NCI-H460 (cell line): ENCODE measurements at regions not wholly inside any gene's neighbourhood (a gene's known extent, or its start where the extent isn't known, plus 50 kb on each side); places are given as distances from the start of the nearest gene placed in this dataset.
"Not testable (repeated sequence)": the region's sequence is repeated elsewhere in the genome, so short reads cannot be mapped to it uniquely, and the experiment has no call there.

ENCODE experiments used
- DNase-seq: peaks from one replicate; pipeline ENCODE4 v3.0.0-alpha.2; 2016; ENCODE audit warnings: low read depth; ENCODE audit errors: extremely low read depth

- peak; percentile 79 for DNase-seq
These were observed 263.6 kb downstream of the DUSP10 start for GRCh38 chr1:221478050-221478949.

- DNase-seq = peak; percentile 74
These were observed 253.9 kb downstream of the DUSP10 start for GRCh38 chr1:221487781-221488524.

- DNase-seq = no peak
These were observed 253.3 kb downstream of the DUSP10 start for GRCh38 chr1:221488550-221488949.

- no peak for DNase-seq
These were observed 247.2 kb downstream of the DUSP10 start for GRCh38 chr1:221494670-221495069.

GRCh38 chr1:221497046-221497445, 244.8 kb downstream of the DUSP10 start:
- no peak for DNase-seq

- no peak for DNase-seq
These were observed 238.6 kb downstream of the DUSP10 start for GRCh38 chr1:221503268-221503667.

- no peak for DNase-seq
These were observed 232.1 kb downstream of the DUSP10 start for GRCh38 chr1:221509575-221510355.

- no peak for DNase-seq
These were observed 230.9 kb downstream of the DUSP10 start for GRCh38 chr1:221510793-221511503.

- no peak for DNase-seq
These were observed 230.1 kb downstream of the DUSP10 start for GRCh38 chr1:221511797-221512196.

- DNase-seq = no peak
These were observed 227.1 kb downstream of the DUSP10 start for GRCh38 chr1:221514806-221515205.

GRCh38 chr1:221515496-221515895, 226.4 kb downstream of the DUSP10 start:
- DNase-seq = no peak

GRCh38 chr1:221517961-221518360, 223.9 kb downstream of the DUSP10 start:
- no peak for DNase-seq

- DNase-seq = no peak
These were observed 221.6 kb downstream of the DUSP10 start for GRCh38 chr1:221520250-221520649.

- DNase-seq = no peak
These were observed 220.2 kb downstream of the DUSP10 start for GRCh38 chr1:221521686-221522085.

- no peak for DNase-seq
These were observed 219.4 kb downstream of the DUSP10 start for GRCh38 chr1:221522529-221522940.

- DNase-seq = no peak
These were observed 216.1 kb downstream of the DUSP10 start for GRCh38 chr1:221525749-221526148.

- DNase-seq = no peak
These were observed 214.6 kb downstream of the DUSP10 start for GRCh38 chr1:221527302-221527701.

- no peak for DNase-seq
These were observed 213.8 kb downstream of the DUSP10 start for GRCh38 chr1:221527886-221528624.

GRCh38 chr1:221530159-221530558, 211.7 kb downstream of the DUSP10 start:
- DNase-seq = not testable (repeated sequence)

GRCh38 chr1:221530791-221531190, 211.1 kb downstream of the DUSP10 start:
- no peak for DNase-seq
